Gastroesophageal sphincter (tissue), 3 donors: ENCODE measurements at regions not wholly inside any gene's neighbourhood (a gene's known extent, or its start where the extent isn't known, plus 50 kb on each side); places are given as distances from the start of the nearest gene placed in this dataset.

Source experiments
- POLR2A ChIP-seq, 2 donors: fragments of 450-650 bp; IDR thresholded peaks; one replicate each; pipeline ENCODE4 v1.6.1; 2017; ENCODE audit warnings: antibody characterized with exemption in 2 of 2, mild to moderate bottlenecking in 2 of 2, moderate library complexity in 1 of 2
- POLR2AphosphoS5 ChIP-seq: sonication (generic); formaldehyde crosslinking; IDR thresholded peaks from one replicate; pipeline ENCODE4 v1.6.1; 2017; ENCODE audit warnings: antibody characterized with exemption
- TF ChIP-seq, protein P1 (sequence below), 4 experiments: fragments of 200-600 bp in 2 of 4; fragments of 450-650 bp in 2 of 4; sonication (generic) in 1 of 4; IDR thresholded peaks; one replicate each; pipeline ENCODE4 v1.5.1; 2017 to 2019; ENCODE audit warnings: antibody characterized with exemption in 4 of 4, mild to moderate bottlenecking in 2 of 4, moderate library complexity in 2 of 4

DNA sequence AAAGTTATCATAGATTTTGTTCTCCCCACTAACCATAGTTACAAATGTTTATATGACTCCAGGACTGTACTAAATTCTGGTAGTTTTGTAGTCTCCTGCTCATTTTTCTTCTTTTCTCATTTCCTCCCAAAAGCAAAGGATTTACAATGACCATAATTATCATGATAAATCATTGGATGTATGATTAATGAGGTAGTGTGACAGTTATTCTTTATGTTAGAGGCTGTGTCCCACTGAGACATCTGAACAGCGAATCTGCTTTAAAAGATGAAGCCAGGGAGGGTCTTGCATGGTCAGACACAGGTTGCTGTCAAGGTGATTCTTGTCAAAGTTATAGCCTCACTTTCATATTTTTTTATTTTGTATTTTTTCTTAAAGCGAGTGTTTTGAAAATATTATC, 285.2 kb upstream of the STXBP5 start:
- TF ChIP-seq, protein P1, sequence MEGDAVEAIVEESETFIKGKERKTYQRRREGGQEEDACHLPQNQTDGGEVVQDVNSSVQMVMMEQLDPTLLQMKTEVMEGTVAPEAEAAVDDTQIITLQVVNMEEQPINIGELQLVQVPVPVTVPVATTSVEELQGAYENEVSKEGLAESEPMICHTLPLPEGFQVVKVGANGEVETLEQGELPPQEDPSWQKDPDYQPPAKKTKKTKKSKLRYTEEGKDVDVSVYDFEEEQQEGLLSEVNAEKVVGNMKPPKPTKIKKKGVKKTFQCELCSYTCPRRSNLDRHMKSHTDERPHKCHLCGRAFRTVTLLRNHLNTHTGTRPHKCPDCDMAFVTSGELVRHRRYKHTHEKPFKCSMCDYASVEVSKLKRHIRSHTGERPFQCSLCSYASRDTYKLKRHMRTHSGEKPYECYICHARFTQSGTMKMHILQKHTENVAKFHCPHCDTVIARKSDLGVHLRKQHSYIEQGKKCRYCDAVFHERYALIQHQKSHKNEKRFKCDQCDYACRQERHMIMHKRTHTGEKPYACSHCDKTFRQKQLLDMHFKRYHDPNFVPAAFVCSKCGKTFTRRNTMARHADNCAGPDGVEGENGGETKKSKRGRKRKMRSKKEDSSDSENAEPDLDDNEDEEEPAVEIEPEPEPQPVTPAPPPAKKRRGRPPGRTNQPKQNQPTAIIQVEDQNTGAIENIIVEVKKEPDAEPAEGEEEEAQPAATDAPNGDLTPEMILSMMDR (IDR thresholded peaks at IDR 0.05), result no peak
- TF ChIP-seq POLR2A (IDR thresholded peaks at IDR 0.05) (no peak), POLR2AphosphoS5 (no peak)
